SK-N-SH treated with all-trans-retinoic acid at 6 μM for 48 hours (cell line): ENCODE measurements at regions not wholly inside any gene's neighbourhood (a gene's known extent, or its start where the extent isn't known, plus 50 kb on each side); places are given as distances from the start of the nearest gene placed in this dataset.

ENCODE experiments used
- CSRNP3 ChIP-seq: fragments of 250-450 bp; sonication (Bioruptor Pico); IDR thresholded peaks from 2 replicates; pipeline ENCODE4 v1.5.1; 2021; ENCODE audit warnings: mild to moderate bottlenecking, moderate library complexity
- ISL1 ChIP-seq: fragments of 250-450 bp; sonication (Bioruptor Pico); IDR thresholded peaks from 2 replicates; pipeline ENCODE4 v2.1.2; 2022; ENCODE audit warnings: mild to moderate bottlenecking, moderate library complexity
- ZFP3 ChIP-seq: fragments of 250-450 bp; sonication (Bioruptor Pico); IDR thresholded peaks from 2 replicates; pipeline ENCODE4 v1.5.0; 2020; ENCODE audit warnings: mild to moderate bottlenecking, moderate library complexity

- TF ChIP-seq ZFP3 = no peak
- TF ChIP-seq CSRNP3 (CRISPR knock-in tag) = no peak
- TF ChIP-seq ISL1 = no peak
These were observed 474.8 kb downstream of the CNTN3 start for GRCh38 chr3:74139648-74140047.
